ENCODE measurements at regions not wholly inside any gene's neighbourhood (a gene's known extent, or its start where the extent isn't known, plus 50 kb on each side); places are given as distances from the start of the nearest gene placed in this dataset.

GRCh38 chr14:89650077-89650978 is 233.3 kb upstream of the FOXN3 start:
- POLR2A ChIA-PET = no interaction called here
- DNase-seq = no peak
- Mint-ChIP-seq H3K4me3 (no peak overlapping the region), H3K36me3 (ENCODE audit: low read depth) (no peaks in the 10 kb centered on the region), H3K4me1 (peaks cover 12% of the 10 kb centered on the region), H3K27me3 (no peaks in the 10 kb centered on the region), H3K9me3 (peaks cover 8% of the 10 kb centered on the region), H3K27ac (no peak overlapping the region)
- CTCF ChIA-PET = no interaction called here

- H3K36me3 Mint-ChIP-seq (ENCODE audit: low read depth) = no peaks in the 10 kb centered on the region
Measured at GRCh38 chr14:89649451-89650075, 232.5 kb upstream of the FOXN3 start.

GRCh38 chr14:89648924-89649323 is 231.9 kb upstream of the FOXN3 start:
- Mint-ChIP-seq H3K4me1 (peaks cover 15% of the 10 kb centered on the region), H3K36me3 (ENCODE audit: low read depth) (peaks cover 2% of the 10 kb centered on the region), H3K27me3 (no peaks in the 10 kb centered on the region), H3K4me3 (no peak overlapping the region), H3K9me3 (peaks cover 11% of the 10 kb centered on the region), H3K27ac (no peak overlapping the region)
- DNase-seq = no peak
- ChIA-PET CTCF (interaction anchor here (1.0 kb wide), 1 partner anchor 20 kb away, joined by 3 read pairs; no protein-coding TSS in a partner anchor), POLR2A (no interaction called here)

More at GRCh38 chr14:89649451-89650075, 232.5 kb upstream of the FOXN3 start:
- H3K27me3 Mint-ChIP-seq = no peaks in the 10 kb centered on the region
- POLR2A ChIA-PET = no interaction called here
- H3K4me1 Mint-ChIP-seq = peaks cover 12% of the 10 kb centered on the region
- DNase-seq = no peak
- CTCF ChIA-PET = no interaction called here
- H3K4me3 Mint-ChIP-seq = no peak overlapping the region
- H3K9me3 Mint-ChIP-seq = peaks cover 8% of the 10 kb centered on the region
- no peak overlapping the region for H3K27ac Mint-ChIP-seq

- CTCF ChIA-PET = interaction anchor here (1.0 kb wide), 1 partner anchor 20 kb away, joined by 3 read pairs; no protein-coding TSS in a partner anchor
- H3K4me3 Mint-ChIP-seq = no peak overlapping the region
Measured at GRCh38 chr14:89648510-89648909, 231.5 kb upstream of the FOXN3 start.

GRCh38 chr14:89646971-89647370 is 229.9 kb upstream of the FOXN3 start:
- Mint-ChIP-seq H3K27ac (no peak overlapping the region), H3K4me1 (peaks cover 30% of the 10 kb centered on the region), H3K27me3 (no peaks in the 10 kb centered on the region), H3K9me3 (peaks cover 14% of the 10 kb centered on the region), H3K36me3 (ENCODE audit: low read depth) (peaks cover 9% of the 10 kb centered on the region), H3K4me3 (no peak overlapping the region)
- POLR2A ChIA-PET = no interaction called here
- no peak for DNase-seq
- CTCF ChIA-PET = interaction anchor here (0.8 to 0.9 kb wide), 2 partner anchors 28 to 68 kb away, joined by 3 read pairs; no protein-coding TSS in a partner anchor

More at GRCh38 chr14:89648510-89648909, 231.5 kb upstream of the FOXN3 start:
- peaks cover 2% of the 10 kb centered on the region for H3K36me3 Mint-ChIP-seq (ENCODE audit: low read depth)
- H3K27ac Mint-ChIP-seq = no peak overlapping the region
- peaks cover 17% of the 10 kb centered on the region for H3K4me1 Mint-ChIP-seq
- peaks cover 9% of the 10 kb centered on the region for H3K9me3 Mint-ChIP-seq
- H3K27me3 Mint-ChIP-seq = no peaks in the 10 kb centered on the region
- DNase-seq = no peak
- POLR2A ChIA-PET = no interaction called here

GRCh38 chr14:89644641-89645040 is 227.6 kb upstream of the FOXN3 start:
- Mint-ChIP-seq H3K4me1 (peaks cover 44% of the 10 kb centered on the region), H3K36me3 (ENCODE audit: low read depth) (peaks cover 25% of the 10 kb centered on the region), H3K27ac (no peak overlapping the region), H3K9me3 (peaks cover 22% of the 10 kb centered on the region), H3K4me3 (no peak overlapping the region), H3K27me3 (no peaks in the 10 kb centered on the region)
- DNase-seq = no peak
- ChIA-PET POLR2A (no interaction called here), CTCF (interaction anchor here (0.6 to 1.6 kb wide), 5 partner anchors 10 to 73 kb away, joined by 3 to 5 read pairs (median 3); no protein-coding TSS in a partner anchor)

- CTCF ChIA-PET = interaction anchor here (0.8 to 1.8 kb wide), 8 partner anchors 11 to 125 kb away, joined by 3 to 6 read pairs (median 4); no protein-coding TSS in a partner anchor
- peaks cover 26% of the 10 kb centered on the region for H3K9me3 Mint-ChIP-seq
- H3K4me1 Mint-ChIP-seq = peaks cover 60% of the 10 kb centered on the region
Measured at GRCh38 chr14:89641495-89642175, 224.6 kb upstream of the FOXN3 start.

GRCh38 chr14:89640141-89640540 is 223.1 kb upstream of the FOXN3 start:
- ChIA-PET POLR2A (no interaction called here), CTCF (no interaction called here)
- DNase-seq = no peak
- H3K9me3 Mint-ChIP-seq = peaks cover 26% of the 10 kb centered on the region
- no peaks in the 10 kb centered on the region for H3K27me3 Mint-ChIP-seq
- peak overlapping the region; percentile 78 for H3K27ac Mint-ChIP-seq
- no peak overlapping the region for H3K4me3 Mint-ChIP-seq
- peaks cover 60% of the 10 kb centered on the region for H3K4me1 Mint-ChIP-seq
- H3K36me3 Mint-ChIP-seq (ENCODE audit: low read depth) = peaks cover 44% of the 10 kb centered on the region

More at GRCh38 chr14:89641495-89642175, 224.6 kb upstream of the FOXN3 start:
- H3K4me3 Mint-ChIP-seq = peak overlapping the region; percentile 66
- H3K36me3 Mint-ChIP-seq (ENCODE audit: low read depth) = peaks cover 38% of the 10 kb centered on the region
- peak; percentile 58 for DNase-seq
- no peaks in the 10 kb centered on the region for H3K27me3 Mint-ChIP-seq
- POLR2A ChIA-PET = interaction anchor here (0.6 to 0.7 kb wide), 2 partner anchors 10 to 922 kb away, joined by 3 to 5 read pairs; no protein-coding TSS in a partner anchor
- peak overlapping the region; percentile 95 for H3K27ac Mint-ChIP-seq

GRCh38 chr14:89639687-89640086 is 222.7 kb upstream of the FOXN3 start:
- POLR2A ChIA-PET = no interaction called here
- Mint-ChIP-seq H3K4me3 (no peak overlapping the region), H3K27ac (peak overlapping the region; percentile 78), H3K27me3 (no peaks in the 10 kb centered on the region), H3K9me3 (peaks cover 26% of the 10 kb centered on the region), H3K36me3 (ENCODE audit: low read depth) (peaks cover 44% of the 10 kb centered on the region), H3K4me1 (peaks cover 60% of the 10 kb centered on the region)
- CTCF ChIA-PET = no interaction called here
- no peak for DNase-seq

GRCh38 chr14:89638891-89639290 is 221.9 kb upstream of the FOXN3 start:
- Mint-ChIP-seq H3K4me1 (peaks cover 56% of the 10 kb centered on the region), H3K27ac (peak overlapping the region; percentile 71), H3K4me3 (no peak overlapping the region), H3K36me3 (ENCODE audit: low read depth) (peaks cover 42% of the 10 kb centered on the region), H3K27me3 (no peaks in the 10 kb centered on the region), H3K9me3 (peaks cover 20% of the 10 kb centered on the region)
- DNase-seq = no peak
- CTCF ChIA-PET = interaction anchor here (0.6 to 0.9 kb wide), 2 partner anchors 11 to 1211 kb away, joined by 3 to 4 read pairs; no protein-coding TSS in a partner anchor
- POLR2A ChIA-PET = interaction anchor here (0.7 to 0.8 kb wide), 2 partner anchors 82 to 315 kb away, joined by 3 read pairs; partner anchors contain the start of gene EFCAB11

- peaks cover 24% of the 10 kb centered on the region for H3K9me3 Mint-ChIP-seq
- H3K4me1 Mint-ChIP-seq = peaks cover 54% of the 10 kb centered on the region
- ChIA-PET POLR2A (no interaction called here), CTCF (no interaction called here)
- no peak overlapping the region for H3K27ac Mint-ChIP-seq
- H3K4me3 Mint-ChIP-seq = no peak overlapping the region
- H3K27me3 Mint-ChIP-seq = no peaks in the 10 kb centered on the region
- DNase-seq = no peak
- H3K36me3 Mint-ChIP-seq (ENCODE audit: low read depth) = peaks cover 43% of the 10 kb centered on the region
Measured at GRCh38 chr14:89637581-89637980, 220.5 kb upstream of the FOXN3 start.

- POLR2A ChIA-PET = no interaction called here
- H3K9me3 Mint-ChIP-seq = peaks cover 26% of the 10 kb centered on the region
- H3K27me3 Mint-ChIP-seq = no peaks in the 10 kb centered on the region
Measured at GRCh38 chr14:89635615-89636014, 218.6 kb upstream of the FOXN3 start.

More at GRCh38 chr14:89635615-89636014, 218.6 kb upstream of the FOXN3 start:
- no peak for DNase-seq
- Mint-ChIP-seq H3K4me3 (no peak overlapping the region), H3K4me1 (peaks cover 44% of the 10 kb centered on the region), H3K36me3 (ENCODE audit: low read depth) (peaks cover 39% of the 10 kb centered on the region), H3K27ac (no peak overlapping the region)
- CTCF ChIA-PET = interaction anchor here (0.7 kb wide), 1 partner anchor 42 kb away, joined by 3 read pairs; no protein-coding TSS in a partner anchor

Data from activated CD4-positive, alpha-beta T cell treated with anti-CD3 and anti-CD28 coated beads, Interleukin-2, amount 10 ng/mL, durations not matched to agents 7 days and 5 days (primary cell).